ENCODE measurements at regions not wholly inside any gene's neighbourhood (a gene's known extent, or its start where the extent isn't known, plus 50 kb on each side); places are given as distances from the start of the nearest gene placed in this dataset.

DNA sequence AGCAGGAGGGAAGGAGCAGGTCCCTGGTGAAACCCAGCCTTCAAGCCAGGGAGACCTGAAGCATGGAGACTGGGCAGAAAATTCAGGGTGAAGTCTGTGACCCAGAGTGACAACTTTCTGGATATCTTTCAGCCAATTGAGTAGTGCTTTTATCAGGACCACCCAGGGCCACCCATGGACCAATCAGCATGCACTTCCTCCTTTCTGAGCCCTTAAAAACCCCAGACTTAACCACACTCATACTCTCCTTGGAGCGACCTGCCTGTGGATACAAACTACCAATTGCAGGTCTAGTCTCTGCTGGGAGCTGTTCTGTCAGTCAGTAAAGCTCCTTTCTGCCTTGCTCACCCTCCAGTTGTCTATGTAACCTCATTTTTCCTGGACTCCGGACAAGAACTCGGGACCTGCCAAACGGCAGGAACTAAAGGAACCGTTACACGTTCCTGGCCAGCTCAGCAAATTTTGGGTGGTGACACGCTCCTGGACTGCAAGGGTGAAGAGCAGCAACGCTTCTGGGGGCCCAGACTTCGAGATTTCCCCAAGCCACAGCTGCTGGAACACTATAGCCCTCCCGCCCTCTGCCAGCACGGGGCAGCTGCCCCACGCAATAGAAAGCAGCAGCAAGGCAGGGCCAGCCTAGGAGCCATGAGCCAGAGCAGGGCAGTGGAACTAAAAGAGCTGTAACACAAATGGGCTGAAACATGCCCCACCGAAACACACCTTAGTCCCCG lies 1183.4 kb downstream of the AMY1C start:
- H3K79me2 ChIP-seq (ENCODE audit: low read depth) = no peaks in the 10 kb centered on the region
- H3K9me3 Mint-ChIP-seq = no peaks in the 10 kb centered on the region
- TF ChIP-seq EZH2phosphoT487 (IDR thresholded peaks at IDR 0.05) (no peak), CTCF (IDR thresholded peaks at IDR 0.05) (no peak), EZH2 (IDR thresholded peaks at IDR 0.05) (no peak)

GRCh38 chr1:104933846-104934245 lies 1184.1 kb downstream of the AMY1C start:
- no peaks in the 10 kb centered on the region for H3K9me3 Mint-ChIP-seq
- H3K36me3 Mint-ChIP-seq = no peaks in the 10 kb centered on the region
- Histone ChIP-seq H3K4me2 (no peak overlapping the region), H3K4me3 (no peak overlapping the region), H3K4me1 (no peaks in the 10 kb centered on the region), H3K79me2 (ENCODE audit: low read depth) (no peaks in the 10 kb centered on the region), H3K36me3 (no peaks in the 10 kb centered on the region), H4K20me1 (ENCODE audit: low read depth) (no peaks in the 10 kb centered on the region), H2AFZ (replicated peaks) (no peak overlapping the region), H3K27me3 (no peaks in the 10 kb centered on the region), H3K9ac (no peak overlapping the region), H3F3A (ENCODE audit: low read depth) (no peaks in the 10 kb centered on the region), H3K9me3 (ENCODE audit: low read depth) (no peaks in the 10 kb centered on the region), H3K27ac (no peak overlapping the region)
- H3K27ac Mint-ChIP-seq = no peak overlapping the region
- H3K4me3 Mint-ChIP-seq = no peak overlapping the region
- H3K4me1 Mint-ChIP-seq = no peaks in the 10 kb centered on the region
- no peak for DNase-seq (ENCODE audit: low spot score)
- TF ChIP-seq EZH2phosphoT487 (IDR thresholded peaks at IDR 0.05) = no peak
- no peak for TF ChIP-seq EZH2 (IDR thresholded peaks at IDR 0.05)
- no peak for TF ChIP-seq CTCF (IDR thresholded peaks at IDR 0.05)
- H3K27me3 Mint-ChIP-seq (ENCODE audit: insufficient read depth, low read depth) = no peaks in the 10 kb centered on the region

More for the DNA sequence above, 1183.4 kb downstream of the AMY1C start:
- no peak overlapping the region for H2AFZ ChIP-seq (replicated peaks)
- H3K4me3 Mint-ChIP-seq = no peak overlapping the region
- no peaks in the 10 kb centered on the region for H3K36me3 ChIP-seq
- H3K4me1 Mint-ChIP-seq = no peaks in the 10 kb centered on the region
- H3K27ac ChIP-seq = no peak overlapping the region
- no peaks in the 10 kb centered on the region for H3K27me3 ChIP-seq
- H3K4me1 ChIP-seq = no peaks in the 10 kb centered on the region
- no peak overlapping the region for H3K27ac Mint-ChIP-seq
- no peaks in the 10 kb centered on the region for H3F3A ChIP-seq (ENCODE audit: low read depth)
- no peak overlapping the region for H3K4me3 ChIP-seq
- H4K20me1 ChIP-seq (ENCODE audit: low read depth) = no peaks in the 10 kb centered on the region
- DNase-seq (ENCODE audit: low spot score) = no peak
- no peaks in the 10 kb centered on the region for H3K36me3 Mint-ChIP-seq
- no peak overlapping the region for H3K9ac ChIP-seq
- no peaks in the 10 kb centered on the region for H3K9me3 ChIP-seq (ENCODE audit: low read depth)
- no peak overlapping the region for H3K4me2 ChIP-seq
- H3K27me3 Mint-ChIP-seq (ENCODE audit: insufficient read depth, low read depth) = no peaks in the 10 kb centered on the region

DNA sequence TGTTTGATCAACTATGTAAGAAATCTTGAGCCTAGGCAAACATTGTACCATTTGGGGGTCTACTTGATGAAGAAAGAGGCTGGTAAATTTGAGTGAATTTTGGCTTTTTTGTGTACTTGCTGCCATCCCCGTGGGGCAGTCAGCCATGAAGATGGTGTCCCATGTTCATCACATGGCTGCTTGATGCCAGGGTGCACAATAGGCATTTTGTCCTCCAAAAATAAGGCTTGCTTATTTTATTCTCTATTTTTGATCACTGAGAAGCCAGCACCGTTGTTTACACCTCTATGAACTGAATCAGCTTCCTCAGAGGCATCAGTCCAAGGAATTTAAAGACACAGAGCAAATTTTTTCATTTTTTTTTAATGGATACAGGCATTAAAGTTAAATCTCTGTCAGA lies 1195.7 kb downstream of the AMY1C start:
- no peak for DNase-seq (ENCODE audit: low spot score)
- no peaks in the 10 kb centered on the region for H3K36me3 ChIP-seq
- H3K4me1 ChIP-seq = no peaks in the 10 kb centered on the region
- Mint-ChIP-seq H3K27me3 (ENCODE audit: insufficient read depth, low read depth) (peaks cover 2% of the 10 kb centered on the region), H3K4me1 (no peaks in the 10 kb centered on the region), H3K4me3 (no peak overlapping the region), H3K9me3 (peaks cover 4% of the 10 kb centered on the region), H3K27ac (no peak overlapping the region), H3K36me3 (no peaks in the 10 kb centered on the region)
- H3K4me2 ChIP-seq = no peak overlapping the region
- no peak overlapping the region for H3K27ac ChIP-seq
- no peaks in the 10 kb centered on the region for H3F3A ChIP-seq (ENCODE audit: low read depth)
- H4K20me1 ChIP-seq (ENCODE audit: low read depth) = no peaks in the 10 kb centered on the region
- H2AFZ ChIP-seq (replicated peaks) = no peak overlapping the region
- H3K27me3 ChIP-seq = no peaks in the 10 kb centered on the region
- H3K79me2 ChIP-seq (ENCODE audit: low read depth) = no peaks in the 10 kb centered on the region
- no peaks in the 10 kb centered on the region for H3K9me3 ChIP-seq (ENCODE audit: low read depth)
- no peak overlapping the region for H3K4me3 ChIP-seq
- TF ChIP-seq CTCF (IDR thresholded peaks at IDR 0.05) (no peak), EZH2phosphoT487 (IDR thresholded peaks at IDR 0.05) (no peak), EZH2 (IDR thresholded peaks at IDR 0.05) (no peak)
- no peak overlapping the region for H3K9ac ChIP-seq
